GM18508 (cell line): ENCODE measurements at regions not wholly inside any gene's neighbourhood (a gene's known extent, or its start where the extent isn't known, plus 50 kb on each side); places are given as distances from the start of the nearest gene placed in this dataset.
"Not testable (repeated sequence)": the region's sequence is repeated elsewhere in the genome, so short reads cannot be mapped to it uniquely, and the experiment has no call there.

Experiments
- ATAC-seq: cut with Tn5 transposase; IDR thresholded peaks from one replicate; pipeline ENCODE4 v1.9.1; 2021; ENCODE audit warnings: moderate number of reproducible peaks; ENCODE audit not compliant: insufficient read depth, unreplicated experiment

DNA sequence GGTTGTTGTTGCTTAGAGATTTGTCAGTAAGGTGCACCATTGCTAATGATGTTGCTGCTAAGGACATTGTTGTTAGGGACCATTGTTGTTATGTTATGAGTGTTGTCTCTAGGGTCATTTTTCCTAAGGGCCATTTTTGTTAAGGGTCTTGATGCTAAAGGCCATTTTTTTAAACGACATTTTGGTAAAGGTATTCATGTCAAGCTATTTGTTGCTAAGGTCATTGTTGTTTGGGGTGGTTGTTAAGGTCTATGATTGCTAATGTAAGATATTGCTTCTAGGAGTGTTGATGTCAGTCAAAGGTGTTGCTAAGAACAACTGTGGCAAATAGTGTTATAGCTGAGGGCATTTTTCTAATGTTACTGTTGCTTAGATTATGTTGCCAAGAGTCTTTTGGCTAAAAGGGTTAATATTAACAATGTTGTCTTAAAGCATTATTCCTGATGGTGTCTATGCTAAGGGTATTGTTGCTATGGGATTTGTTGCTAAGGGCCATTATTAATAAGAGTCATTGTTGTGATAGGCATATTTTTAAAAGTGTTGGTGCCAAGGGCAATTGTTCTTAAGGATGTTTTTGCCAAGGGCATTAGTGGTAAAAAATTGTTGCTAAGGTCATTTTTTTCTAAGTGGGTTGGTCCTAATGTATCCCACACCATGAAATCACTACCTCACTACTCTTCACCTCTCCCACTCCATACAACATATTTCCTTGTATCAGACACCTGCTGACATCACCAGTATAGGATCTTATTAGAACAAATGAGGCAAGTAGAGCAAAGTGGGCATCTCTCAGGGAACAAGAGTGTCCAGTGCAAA is 56.2 kb downstream of the SPATA31A6 start:
- not testable (repeated sequence) for ATAC-seq

GRCh38 chr9:42240261-42240579 is 56.8 kb downstream of the SPATA31A6 start:
- ATAC-seq = not testable (repeated sequence)

GRCh38 chr9:42243211-42243610 is 59.8 kb downstream of the SPATA31A6 start:
- not testable (repeated sequence) for ATAC-seq

DNA sequence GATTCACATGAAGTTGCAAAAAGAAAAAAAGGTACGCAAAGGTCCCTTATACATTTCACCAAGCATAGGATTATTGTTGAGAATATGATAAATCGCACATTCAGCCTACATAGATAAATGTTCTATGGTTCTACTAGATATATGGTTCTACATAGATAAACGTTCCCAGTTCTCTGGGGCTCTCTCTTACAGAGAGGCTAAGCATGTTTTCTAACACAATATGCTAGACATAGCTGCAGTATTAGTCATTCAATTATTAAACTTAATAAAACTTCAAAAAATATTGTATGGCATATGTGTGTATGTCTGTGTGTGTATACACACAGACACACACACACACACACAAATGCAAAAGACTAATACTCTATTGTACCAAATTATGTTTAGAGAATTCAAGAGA is 60.4 kb downstream of the SPATA31A6 start:
- ATAC-seq = not testable (repeated sequence)

DNA sequence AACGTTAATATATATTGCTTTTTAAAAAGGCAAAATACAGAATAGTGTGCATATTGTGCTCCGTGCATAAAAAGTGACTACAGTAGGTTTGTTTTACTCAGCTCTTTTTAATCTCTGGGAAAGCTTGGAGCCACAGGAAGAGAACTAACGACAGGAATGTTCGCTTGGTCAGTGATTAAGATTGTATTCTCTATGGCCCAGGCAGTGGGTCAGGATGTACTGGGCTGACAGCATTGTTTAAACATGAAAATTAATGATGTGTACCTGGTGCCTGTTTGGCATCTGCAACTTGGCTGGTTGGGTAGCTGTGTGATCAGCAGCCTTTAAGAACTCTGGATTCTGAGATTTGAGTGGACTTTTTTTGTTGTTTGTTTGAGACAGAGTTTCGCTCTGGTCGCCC is 85.3 kb downstream of the SPATA31A6 start:
- not testable (repeated sequence) for ATAC-seq

GRCh38 chr9:42269171-42269570 is 85.7 kb downstream of the SPATA31A6 start:
- not testable (repeated sequence) for ATAC-seq

GRCh38 chr9:42273191-42273590 is 89.7 kb downstream of the SPATA31A6 start:
- ATAC-seq = not testable (repeated sequence)

GRCh38 chr9:42275141-42275540 is 91.7 kb downstream of the SPATA31A6 start:
- no peak for ATAC-seq

DNA sequence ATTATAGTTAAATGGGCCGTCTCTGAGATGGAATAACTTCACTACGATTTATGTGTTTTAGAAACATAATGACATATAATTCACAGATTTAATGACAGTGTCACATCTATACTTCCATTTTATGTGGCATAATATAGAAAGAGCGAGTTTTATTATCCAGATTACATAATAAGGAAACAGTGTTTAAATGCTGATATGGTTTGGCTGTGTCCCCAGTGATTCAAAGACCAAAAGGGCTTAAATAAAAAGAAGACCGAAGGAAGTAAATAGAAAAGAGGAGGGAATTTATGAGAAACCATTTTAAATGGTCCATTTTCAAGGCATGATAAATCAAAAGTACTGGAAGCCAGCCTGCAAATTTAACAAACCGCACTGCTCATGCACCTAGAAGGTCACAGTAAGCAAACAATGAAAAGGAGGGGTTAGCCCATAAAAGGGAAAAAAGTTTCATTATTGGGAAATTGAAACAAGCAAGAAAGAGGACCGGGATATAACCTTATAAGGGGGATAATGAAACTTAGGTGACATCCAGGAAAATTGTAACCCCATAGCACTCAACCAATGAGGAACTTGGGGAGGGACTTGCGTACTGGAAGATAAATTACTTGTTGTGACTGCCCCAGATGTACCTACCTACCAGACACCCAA is 99.2 kb downstream of the SPATA31A6 start:
- not testable (repeated sequence) for ATAC-seq

DNA sequence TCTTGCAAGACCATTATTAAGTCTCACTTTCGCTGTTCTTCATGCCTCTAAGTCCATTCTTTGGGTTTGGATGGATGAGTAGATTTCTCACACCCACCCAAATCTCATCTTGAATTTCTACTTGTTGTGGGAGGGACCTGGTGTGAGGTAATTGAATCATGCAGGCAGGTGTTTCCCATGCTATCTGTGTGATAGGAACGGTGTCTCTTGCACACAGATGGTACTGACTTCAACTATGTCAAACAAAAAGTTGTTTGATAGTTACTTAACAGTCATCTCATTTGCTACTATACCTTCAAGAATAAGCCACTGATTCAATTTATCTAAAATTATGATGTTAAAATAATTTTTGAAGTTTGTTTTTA is 99.7 kb downstream of the SPATA31A6 start:
- ATAC-seq = not testable (repeated sequence)

- ATAC-seq = not testable (repeated sequence)
These were observed 102.8 kb downstream of the SPATA31A6 start for GRCh38 chr9:42286145-42286845.

- not testable (repeated sequence) for ATAC-seq
These were observed 104.8 kb downstream of the SPATA31A6 start for GRCh38 chr9:42288002-42288864.

DNA sequence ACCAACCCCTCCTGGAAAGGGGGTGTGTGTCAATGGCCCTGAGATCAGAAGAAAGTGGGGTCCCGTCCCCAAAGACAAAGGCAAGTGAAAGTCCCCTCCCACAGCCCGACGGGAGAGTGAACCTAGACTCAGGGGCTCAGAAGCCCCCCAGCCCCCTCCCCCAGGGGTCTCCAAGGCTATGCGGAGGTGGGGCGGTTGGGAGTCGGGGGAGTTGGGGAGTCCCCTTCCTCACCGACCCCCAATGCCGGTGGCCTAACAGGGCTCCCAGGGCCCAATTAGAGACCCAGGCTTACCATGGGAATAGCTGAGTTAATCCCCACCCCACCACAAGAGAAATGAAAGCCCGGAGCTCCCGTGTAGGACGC is 105.4 kb downstream of the SPATA31A6 start:
- not testable (repeated sequence) for ATAC-seq

- ATAC-seq = not testable (repeated sequence)
These were observed 116.7 kb downstream of the SPATA31A6 start for GRCh38 chr9:42300124-42300523.

- not testable (repeated sequence) for ATAC-seq
These were observed 123.2 kb downstream of the SPATA31A6 start for GRCh38 chr9:42306625-42307024.

GRCh38 chr9:42307449-42307848 is 124.0 kb downstream of the SPATA31A6 start:
- not testable (repeated sequence) for ATAC-seq

- ATAC-seq = not testable (repeated sequence)
These were observed 127.5 kb downstream of the SPATA31A6 start for GRCh38 chr9:42310972-42311371.

DNA sequence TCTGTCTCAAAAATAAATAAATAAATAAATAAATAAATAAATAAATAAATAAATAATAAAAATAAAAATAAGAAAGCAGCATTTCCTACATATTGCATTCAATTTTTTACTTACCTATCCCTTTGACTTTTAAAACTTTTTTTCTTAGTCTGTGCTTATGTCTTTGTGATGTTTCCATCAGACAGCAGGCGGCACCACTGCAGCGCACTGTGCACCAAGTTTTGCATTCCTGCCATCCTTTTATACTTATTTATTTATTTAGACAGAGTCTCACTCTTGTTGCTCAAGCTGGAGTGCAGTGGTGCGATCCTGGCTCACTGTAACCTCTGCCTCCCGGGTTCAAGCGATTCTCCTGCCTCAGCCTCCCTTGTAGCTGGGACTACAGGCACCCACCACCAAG is 132.6 kb downstream of the SPATA31A6 start:
- not testable (repeated sequence) for ATAC-seq

DNA sequence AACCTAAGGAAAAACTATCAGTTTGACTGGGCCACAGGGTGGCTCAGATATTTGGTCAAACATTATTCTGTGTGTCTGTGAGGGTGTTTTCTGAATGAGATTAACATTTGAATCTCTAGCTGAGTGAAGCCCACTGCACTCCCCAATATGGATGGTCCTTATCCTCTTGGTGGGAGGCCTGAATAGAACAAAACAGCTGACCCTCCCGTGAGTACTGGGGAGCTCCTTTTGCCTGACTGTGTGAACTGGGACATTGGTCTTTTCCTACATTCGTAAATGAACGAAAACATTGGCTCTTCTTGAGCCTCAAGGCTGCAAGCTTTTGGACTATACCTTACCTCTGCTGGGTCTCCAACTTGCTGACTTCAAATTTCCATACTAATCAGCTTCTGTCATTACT is 134.2 kb downstream of the SPATA31A6 start:
- not testable (repeated sequence) for ATAC-seq

DNA sequence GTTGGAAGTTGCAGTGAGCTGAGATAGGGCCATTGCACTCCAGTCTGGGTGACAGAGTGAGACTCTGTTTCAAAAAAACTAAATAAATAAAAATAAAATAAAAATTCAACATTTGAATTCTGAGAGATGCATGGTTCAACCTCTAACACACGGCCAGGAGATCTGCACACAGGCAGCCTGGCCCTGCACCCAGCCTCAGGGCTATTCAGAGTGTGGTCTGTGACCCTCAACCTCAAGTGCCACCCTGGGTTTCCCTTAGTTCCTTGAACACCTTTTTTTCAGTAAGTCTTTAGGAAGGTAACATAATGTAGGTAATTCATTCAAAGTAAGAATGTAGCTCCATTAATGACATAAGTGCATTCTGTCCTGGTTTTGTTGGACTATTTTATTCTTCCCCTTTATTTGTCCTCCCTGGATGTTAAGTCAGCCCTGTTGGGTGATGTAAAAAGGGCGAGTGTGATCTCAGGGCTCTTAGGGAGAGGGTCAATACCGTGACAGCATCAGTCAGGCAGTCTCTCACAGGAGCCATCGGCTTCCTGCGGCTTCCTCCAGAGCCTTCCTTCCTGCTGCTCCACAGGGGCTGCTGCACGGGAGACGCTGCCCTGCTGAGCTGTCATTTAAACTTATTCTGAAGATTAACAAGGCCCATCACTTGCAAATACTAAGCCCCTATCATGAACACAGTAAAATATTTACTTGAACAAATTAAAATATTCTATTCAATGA is 139.8 kb downstream of the SPATA31A6 start:
- ATAC-seq = not testable (repeated sequence)
